ENCODE measurements at regions not wholly inside any gene's neighbourhood (a gene's known extent, or its start where the extent isn't known, plus 50 kb on each side); places are given as distances from the start of the nearest gene placed in this dataset.

DNA sequence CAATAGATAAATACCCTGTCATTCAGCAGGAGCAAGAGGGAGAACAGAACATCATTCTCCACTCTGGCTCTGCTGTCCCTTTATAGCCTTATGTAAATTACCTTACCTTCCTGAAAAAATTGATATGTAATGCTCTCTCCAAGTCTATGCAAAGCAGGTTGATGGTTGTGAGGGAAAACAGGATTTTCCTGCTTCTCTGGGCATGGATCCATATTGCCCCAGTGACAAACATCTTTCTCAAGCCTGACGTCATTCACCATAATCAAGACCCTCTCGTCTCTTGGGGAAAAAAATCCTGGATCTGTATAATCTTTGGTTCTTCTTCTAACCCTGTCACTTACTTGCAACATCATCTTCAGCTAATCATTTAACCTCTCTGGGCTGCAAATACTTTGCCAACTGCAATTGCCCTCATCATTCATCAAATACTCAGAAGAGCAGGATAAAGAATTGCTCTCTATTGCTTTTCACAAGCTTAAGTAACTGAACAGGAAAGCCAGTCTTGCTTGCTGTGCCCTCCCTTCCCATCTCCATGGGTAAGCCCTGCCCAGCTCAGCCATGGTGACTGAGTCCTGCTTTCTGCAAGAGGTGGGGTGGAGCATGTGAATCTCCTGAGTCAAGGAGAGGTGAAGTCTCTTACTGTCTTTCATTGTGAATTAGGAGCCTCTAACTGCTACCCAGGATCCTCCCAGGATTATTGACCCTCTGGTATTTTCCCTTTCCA, 123.7 kb upstream of the KLF7 start:
- DNase-seq (no peak), ATAC-seq (no peak)
- ChIA-PET POLR2A (no interaction called here), CTCF (no interaction called here)
- Mint-ChIP-seq H3K4me3 (no peak overlapping the region), H3K4me1 (ENCODE audit: low read depth) (peaks cover 19% of the 10 kb centered on the region), H3K9me3 (no peaks in the 10 kb centered on the region), H3K27ac (no peak overlapping the region), H3K36me3 (ENCODE audit: low read depth) (no peaks in the 10 kb centered on the region), H3K27me3 (no peaks in the 10 kb centered on the region)
- TF ChIP-seq, protein P1, sequence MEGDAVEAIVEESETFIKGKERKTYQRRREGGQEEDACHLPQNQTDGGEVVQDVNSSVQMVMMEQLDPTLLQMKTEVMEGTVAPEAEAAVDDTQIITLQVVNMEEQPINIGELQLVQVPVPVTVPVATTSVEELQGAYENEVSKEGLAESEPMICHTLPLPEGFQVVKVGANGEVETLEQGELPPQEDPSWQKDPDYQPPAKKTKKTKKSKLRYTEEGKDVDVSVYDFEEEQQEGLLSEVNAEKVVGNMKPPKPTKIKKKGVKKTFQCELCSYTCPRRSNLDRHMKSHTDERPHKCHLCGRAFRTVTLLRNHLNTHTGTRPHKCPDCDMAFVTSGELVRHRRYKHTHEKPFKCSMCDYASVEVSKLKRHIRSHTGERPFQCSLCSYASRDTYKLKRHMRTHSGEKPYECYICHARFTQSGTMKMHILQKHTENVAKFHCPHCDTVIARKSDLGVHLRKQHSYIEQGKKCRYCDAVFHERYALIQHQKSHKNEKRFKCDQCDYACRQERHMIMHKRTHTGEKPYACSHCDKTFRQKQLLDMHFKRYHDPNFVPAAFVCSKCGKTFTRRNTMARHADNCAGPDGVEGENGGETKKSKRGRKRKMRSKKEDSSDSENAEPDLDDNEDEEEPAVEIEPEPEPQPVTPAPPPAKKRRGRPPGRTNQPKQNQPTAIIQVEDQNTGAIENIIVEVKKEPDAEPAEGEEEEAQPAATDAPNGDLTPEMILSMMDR (IDR thresholded peaks at IDR 0.05): no peak
- intact Hi-C loops (cut with micrococcal nuclease): no loop called here

DNA sequence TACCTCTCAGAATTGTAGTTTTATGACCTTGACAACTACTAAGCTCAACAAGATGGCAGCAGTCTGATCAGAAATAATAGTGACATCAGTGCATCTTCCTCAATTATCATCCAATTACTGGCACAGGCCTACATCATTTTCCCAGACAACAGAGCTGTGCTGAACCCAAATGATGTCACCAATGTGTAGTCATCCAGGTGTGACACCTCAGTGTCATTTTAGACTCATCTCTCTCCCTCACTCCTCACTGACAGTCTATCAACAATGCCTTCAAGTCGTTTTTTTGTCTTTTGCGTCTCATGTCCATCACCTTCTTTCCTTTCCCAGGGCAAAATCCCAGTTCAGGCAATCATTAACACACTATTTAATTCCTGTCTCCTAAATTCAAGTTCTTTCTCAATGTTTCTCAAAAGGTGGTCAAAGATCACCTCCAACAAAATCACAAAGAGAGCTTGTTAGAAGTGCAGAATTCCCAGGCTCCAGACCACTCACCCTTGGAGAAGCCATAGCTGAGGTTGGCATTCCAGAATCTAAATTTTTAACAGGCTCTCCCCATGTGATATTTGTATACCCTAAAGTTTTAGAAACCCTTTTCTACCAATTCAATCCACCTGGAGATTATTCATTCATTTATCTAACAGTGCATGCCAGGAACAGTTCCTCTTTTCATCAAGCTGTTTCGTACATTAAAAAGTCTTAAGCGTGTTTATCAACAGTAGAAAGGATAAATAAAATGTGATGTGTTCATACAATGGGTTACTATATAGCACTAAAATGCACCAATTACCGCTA, 125.3 kb upstream of the KLF7 start:
- Mint-ChIP-seq H3K27ac (no peak overlapping the region), H3K36me3 (ENCODE audit: low read depth) (no peaks in the 10 kb centered on the region), H3K4me1 (ENCODE audit: low read depth) (peaks cover 8% of the 10 kb centered on the region), H3K4me3 (no peak overlapping the region), H3K9me3 (no peaks in the 10 kb centered on the region), H3K27me3 (no peaks in the 10 kb centered on the region)
- ATAC-seq: no peak
- TF ChIP-seq, protein P1 (IDR thresholded peaks at IDR 0.05): no peak
- ChIA-PET CTCF (no interaction called here), POLR2A (no interaction called here)
- DNase-seq: no peak
- intact Hi-C loops (cut with micrococcal nuclease): no loop called here

DNA sequence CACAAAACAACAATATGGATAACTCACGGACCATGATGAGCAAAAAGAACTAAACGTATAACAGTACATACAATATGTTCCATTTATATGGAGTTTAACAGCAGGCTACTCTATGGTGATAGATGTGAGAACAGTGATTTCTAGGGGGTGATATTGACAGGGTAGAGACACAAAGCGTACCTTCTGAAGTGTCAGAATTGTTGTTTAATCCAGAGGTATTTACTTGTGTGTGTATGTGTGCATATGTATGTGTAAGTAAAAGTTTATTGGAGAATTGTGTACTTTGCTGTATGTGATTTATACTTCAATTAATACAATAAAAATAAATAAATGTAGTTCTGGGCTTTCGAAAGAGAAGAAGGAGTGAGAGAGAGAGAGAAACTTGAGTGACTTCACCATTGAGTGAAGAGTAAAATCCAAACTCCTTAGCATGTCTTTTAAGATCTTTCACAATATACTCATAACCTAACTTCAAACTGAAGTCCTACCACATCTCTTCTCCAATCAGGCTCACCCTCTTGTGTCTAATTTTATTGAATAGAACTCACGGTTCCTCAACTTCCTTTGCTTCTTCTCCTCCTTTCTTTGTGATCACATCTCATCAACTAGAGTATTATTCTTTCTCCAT, 126.0 kb upstream of the KLF7 start:
- intact Hi-C loops (cut with micrococcal nuclease): no loop called here
- ATAC-seq: no peak
- Mint-ChIP-seq H3K4me3 (no peak overlapping the region), H3K9me3 (no peaks in the 10 kb centered on the region), H3K36me3 (ENCODE audit: low read depth) (no peaks in the 10 kb centered on the region), H3K4me1 (ENCODE audit: low read depth) (peaks cover 5% of the 10 kb centered on the region), H3K27me3 (no peaks in the 10 kb centered on the region), H3K27ac (peak overlapping the region; percentile 37)
- TF ChIP-seq, protein P1 (IDR thresholded peaks at IDR 0.05): no peak
- POLR2A ChIA-PET: no interaction called here
- no peak for DNase-seq
- CTCF ChIA-PET: no interaction called here

DNA sequence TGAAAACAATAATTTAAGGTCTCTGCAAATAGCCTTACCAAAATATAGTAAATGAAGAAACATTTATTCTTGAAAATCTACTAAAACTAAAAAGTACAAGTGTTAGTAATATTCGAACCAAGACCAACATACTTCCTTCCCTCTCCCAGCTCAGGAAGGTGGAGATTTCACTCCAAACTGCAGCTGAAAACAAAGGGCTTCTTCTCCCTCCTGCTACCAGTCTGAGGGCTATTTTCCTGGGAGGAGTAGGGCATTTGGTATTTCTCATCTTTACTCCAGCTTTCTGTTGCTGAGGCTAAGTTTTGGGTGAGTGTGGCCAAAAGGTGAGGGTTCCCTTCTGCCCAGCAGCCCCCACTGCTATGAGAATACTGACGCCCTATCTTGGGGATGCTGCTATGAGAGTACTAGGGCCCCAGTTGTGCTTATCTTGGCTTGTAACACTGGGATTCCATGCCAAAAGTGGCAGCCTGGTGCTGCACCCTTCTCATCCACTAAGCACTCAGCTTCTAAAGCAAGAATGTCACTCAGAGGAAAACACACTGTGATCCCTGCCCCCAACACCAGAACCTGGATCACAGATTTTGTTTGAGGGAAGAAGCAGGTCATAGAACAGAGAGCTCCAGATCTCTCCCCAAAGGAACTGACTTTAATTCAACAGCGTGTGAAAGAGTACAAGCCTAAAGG, 130.7 kb upstream of the KLF7 start:
- no peaks in the 10 kb centered on the region for H3K27me3 Mint-ChIP-seq
- intact Hi-C loops (cut with micrococcal nuclease): no loop called here
- H3K4me3 Mint-ChIP-seq: no peak overlapping the region
- H3K9me3 Mint-ChIP-seq: peaks cover 2% of the 10 kb centered on the region
- DNase-seq (no peak), ATAC-seq (no peak)
- ChIA-PET POLR2A (interaction anchor here (0.9 to 1.2 kb wide), 2 partner anchors 10 to 14 kb away, joined by 3 to 4 read pairs; no protein-coding TSS in a partner anchor), CTCF (no interaction called here)
- H3K4me1 Mint-ChIP-seq (ENCODE audit: low read depth): peaks cover 3% of the 10 kb centered on the region
- no peak overlapping the region for H3K27ac Mint-ChIP-seq
- TF ChIP-seq, protein P1 (IDR thresholded peaks at IDR 0.05): no peak
- H3K36me3 Mint-ChIP-seq (ENCODE audit: low read depth): no peaks in the 10 kb centered on the region

Measured in activated CD8-positive, alpha-beta T cell treated with anti-CD3 and anti-CD28 coated beads for 36 hours (primary cell).